H9 (cell line): ENCODE measurements at regions not wholly inside any gene's neighbourhood (a gene's known extent, or its start where the extent isn't known, plus 50 kb on each side); places are given as distances from the start of the nearest gene placed in this dataset.

ENCODE experiments used
- DNase-seq: peaks from one replicate; pipeline ENCODE4 v3.0.0-alpha.2; 2017
- H2AFZ ChIP-seq: one replicate; pipeline ENCODE4 v1.6.1; 2013; ENCODE audit warnings: mild to moderate bottlenecking, low read length, control low read depth, moderate library complexity
- H2AK5ac ChIP-seq: 2 replicates; pipeline ENCODE4 v1.6.1; 2013; ENCODE audit warnings: low read length, control low read depth, mixed read lengths; ENCODE audit not compliant: insufficient read length
- H2BK120ac ChIP-seq: one replicate; pipeline ENCODE4 v1.6.1; 2013; ENCODE audit warnings: low read depth, mild to moderate bottlenecking, low read length, control low read depth, inconsistent platforms; ENCODE audit not compliant: poor library complexity, severe bottlenecking
- H2BK12ac ChIP-seq: 2 replicates; pipeline ENCODE4 v1.6.1; 2013; ENCODE audit warnings: low read length, control low read depth, mixed read lengths, low read depth; ENCODE audit not compliant: insufficient read length
- H2BK15ac ChIP-seq: 2 replicates; pipeline ENCODE4 v1.6.1; 2013; ENCODE audit warnings: low read depth, low read length, control low read depth
- H2BK20ac ChIP-seq: one replicate; pipeline ENCODE4 v1.6.1; 2013; ENCODE audit warnings: low read depth, mild to moderate bottlenecking, low read length, control low read depth, inconsistent platforms; ENCODE audit not compliant: poor library complexity, severe bottlenecking
- H2BK5ac ChIP-seq: 2 replicates; pipeline ENCODE4 v1.6.1; 2013; ENCODE audit warnings: low read length, control low read depth, mixed read lengths; ENCODE audit not compliant: insufficient read length
- H3K14ac ChIP-seq: 2 replicates; pipeline ENCODE4 v1.6.1; 2013; ENCODE audit warnings: low read length, control low read depth; ENCODE audit not compliant: insufficient read depth
- H3K18ac ChIP-seq: 2 replicates; pipeline ENCODE4 v1.6.1; 2013; ENCODE audit warnings: low read depth, mild to moderate bottlenecking, mixed read lengths, low read length, control low read depth; ENCODE audit not compliant: insufficient read length
- H3K23ac ChIP-seq: 2 replicates; pipeline ENCODE4 v1.6.1; 2013; ENCODE audit warnings: low read length, control low read depth, mixed read lengths, low read depth; ENCODE audit not compliant: insufficient read length
- H3K23me2 ChIP-seq: 2 replicates; pipeline ENCODE4 v1.6.1; 2013; ENCODE audit warnings: low read depth, mild to moderate bottlenecking, mixed read lengths, low read length, control low read depth; ENCODE audit not compliant: insufficient read length, poor library complexity, severe bottlenecking
- H3K27ac ChIP-seq: 2 replicates; pipeline ENCODE4 v1.5.1; 2013; ENCODE audit warnings: low read length, control low read depth, mixed read lengths, low read depth; ENCODE audit not compliant: insufficient read length
- H3K27me3 ChIP-seq: 2 replicates; pipeline ENCODE4 v1.6.1; 2013; ENCODE audit warnings: low read length, control low read depth, inconsistent platforms; ENCODE audit not compliant: insufficient read depth
- H3K4ac ChIP-seq: 2 replicates; pipeline ENCODE4 v1.6.1; 2013; ENCODE audit warnings: low read depth, mild to moderate bottlenecking, control low read depth, inconsistent platforms, low read length, moderate library complexity
- H3K4me1 ChIP-seq: 2 replicates; pipeline ENCODE4 v1.6.1; 2013; ENCODE audit warnings: low read length, control low read depth, inconsistent platforms; ENCODE audit not compliant: insufficient read depth
- H3K4me2 ChIP-seq: 2 replicates; pipeline ENCODE4 v1.6.1; 2013; ENCODE audit warnings: low read length, control low read depth, mixed read lengths; ENCODE audit not compliant: insufficient read length, insufficient read depth
- H3K56ac ChIP-seq: 2 replicates; pipeline ENCODE4 v1.6.1; 2013; ENCODE audit warnings: low read depth, mild to moderate bottlenecking, mixed read lengths, low read length, control low read depth; ENCODE audit not compliant: insufficient read length
- H3K79me1 ChIP-seq: 2 replicates; pipeline ENCODE4 v1.6.1; 2013; ENCODE audit warnings: low read depth, mild to moderate bottlenecking, moderate library complexity, low read length, control low read depth, inconsistent platforms; ENCODE audit not compliant: insufficient read depth, poor library complexity, severe bottlenecking
- H3K79me2 ChIP-seq: 2 replicates; pipeline ENCODE4 v1.6.1; 2013; ENCODE audit warnings: low read length, control low read depth, inconsistent platforms; ENCODE audit not compliant: insufficient read depth
- H3K9ac ChIP-seq: 2 replicates; pipeline ENCODE4 v1.6.1; 2013; ENCODE audit warnings: low read length, control low read depth, mixed read lengths; ENCODE audit not compliant: insufficient read length; ENCODE audit errors: extremely low read depth
- H3K9me3 ChIP-seq: one replicate; pipeline ENCODE4 v1.6.1; 2013; ENCODE audit warnings: low read depth, low read length, inconsistent platforms; ENCODE audit not compliant: control insufficient read depth
- H3T11ph ChIP-seq: one replicate; pipeline ENCODE4 v1.6.1; 2013; ENCODE audit warnings: mild to moderate bottlenecking, low read length, control low read depth, inconsistent platforms
- H4K20me1 ChIP-seq: one replicate; pipeline ENCODE4 v1.6.1; 2013; ENCODE audit not compliant: control insufficient read depth, insufficient read length, insufficient read depth
- H4K5ac ChIP-seq: 2 replicates; pipeline ENCODE4 v1.6.1; 2013; ENCODE audit warnings: low read depth, mild to moderate bottlenecking, mixed read lengths, low read length, control low read depth; ENCODE audit not compliant: insufficient read length
- H4K8ac ChIP-seq: replicated peaks from 2 replicates; pipeline ENCODE4 v1.6.1; 2013; ENCODE audit warnings: low read length, control low read depth, mixed read lengths, low read depth; ENCODE audit not compliant: insufficient read length
- H4K91ac ChIP-seq: 2 replicates; pipeline ENCODE4 v1.6.1; 2013; ENCODE audit warnings: low read depth, mild to moderate bottlenecking, moderate library complexity, mixed read lengths, low read length, control low read depth; ENCODE audit not compliant: insufficient read length
- H3K27ac Mint-ChIP-seq, 3 experiments: 2 replicates in 2 of 3; 3 replicates in 1 of 3; pipeline ENCODE4 v1.8.0; 2020 to 2021; ENCODE audit warnings: mixed read lengths in 3 of 3, mild to moderate bottlenecking in 1 of 3, moderate library complexity in 1 of 3
- H3K27me3 Mint-ChIP-seq: 2 replicates; pipeline ENCODE4 v1.8.0; 2021; ENCODE audit warnings: low read depth, mild to moderate bottlenecking, moderate library complexity, mixed read lengths
- H3K36me3 Mint-ChIP-seq, 3 experiments: 2 replicates in 2 of 3; 3 replicates in 1 of 3; pipeline ENCODE4 v1.8.0; 2020 to 2021; ENCODE audit warnings: low read depth in 3 of 3, mixed read lengths in 3 of 3; ENCODE audit not compliant: insufficient read depth in 1 of 3
- H3K4me1 Mint-ChIP-seq, 2 experiments: 2 replicates each; pipeline ENCODE4 v1.8.0; 2020; ENCODE audit warnings: mixed read lengths in 2 of 2
- H3K4me3 Mint-ChIP-seq, 2 experiments: 2 replicates in 1 of 2; 3 replicates in 1 of 2; pipeline ENCODE4 v1.8.0; 2020 to 2021; ENCODE audit warnings: mild to moderate bottlenecking in 2 of 2, mixed read lengths in 2 of 2, moderate library complexity in 1 of 2
- H3K9me3 Mint-ChIP-seq, 2 experiments: 2 replicates in 1 of 2; 3 replicates in 1 of 2; pipeline ENCODE4 v1.8.0; 2020; ENCODE audit warnings: mild to moderate bottlenecking in 2 of 2, mixed read lengths in 2 of 2, moderate library complexity in 1 of 2
- CTCF ChIP-seq: fragments of 200-600 bp; sonication (generic); conservative IDR thresholded peaks from 3 replicates; pipeline ENCODE4 v1.8.0; 2021; ENCODE audit warnings: antibody characterized with exemption, mild to moderate bottlenecking
- WGBS: extraction: QIAGEN DNeasy Blood & Tissue Kit; methylation state at CpG from one replicate; pipeline ENCODE4 v1.1.7; 2013; ENCODE audit warnings: missing lambda C conversion rate, low lambda C conversion rate, mixed read lengths; ENCODE audit not compliant: insufficient read length; ENCODE audit errors: extremely low coverage; 5-methylcytosine and 5-hydroxymethylcytosine counted together

- no peaks in the 10 kb centered on the region for H3K79me2 ChIP-seq
- H3K9ac ChIP-seq, result no peak overlapping the region
- no peak overlapping the region for H2BK15ac ChIP-seq
- no peak overlapping the region for H2BK20ac ChIP-seq
- H3K36me3 Mint-ChIP-seq, result no peaks in the 10 kb centered on the region; a peak in 1 of 7 replicates
- H2BK12ac ChIP-seq, result no peak overlapping the region
- H3K56ac ChIP-seq, result no peak overlapping the region
- no peaks in the 10 kb centered on the region for H3K23me2 ChIP-seq
- H3K27me3 ChIP-seq, result no peaks in the 10 kb centered on the region
- H3K14ac ChIP-seq, result no peak overlapping the region
- WGBS, result no CpG with 5 or more reads among the region's 11 CpGs
- H4K20me1 ChIP-seq, result no peaks in the 10 kb centered on the region
- H3K18ac ChIP-seq, result no peak overlapping the region
- no peak overlapping the region for H3T11ph ChIP-seq
- H3K4me3 Mint-ChIP-seq, result no peak overlapping the region
- no peak overlapping the region for H4K91ac ChIP-seq
- peaks cover 15% of the 10 kb centered on the region for H3K27me3 Mint-ChIP-seq
- TF ChIP-seq CTCF, result no peak
- H2BK120ac ChIP-seq, result no peak overlapping the region
- no peak overlapping the region for H3K4ac ChIP-seq
- H3K9me3 ChIP-seq, result no peaks in the 10 kb centered on the region
- no peak overlapping the region for H3K27ac ChIP-seq
- no peak overlapping the region for H4K8ac ChIP-seq
- no peaks in the 10 kb centered on the region for H3K79me1 ChIP-seq
- no peak overlapping the region for H3K27ac Mint-ChIP-seq
- H2AFZ ChIP-seq, result no peak overlapping the region
- H4K5ac ChIP-seq, result no peak overlapping the region
- no peaks in the 10 kb centered on the region for H3K9me3 Mint-ChIP-seq
- H3K4me1 Mint-ChIP-seq, result peaks cover 29 to 38% of the 10 kb centered on the region in 2 experiments
- H3K4me1 ChIP-seq, result peaks cover 2% of the 10 kb centered on the region; the same call in 1 of the 2 replicates
- H3K4me2 ChIP-seq, result no peak overlapping the region
- H3K23ac ChIP-seq, result no peak overlapping the region
- DNase-seq, result no peak
- H2BK5ac ChIP-seq, result no peak overlapping the region
- H2AK5ac ChIP-seq, result no peak overlapping the region
These were observed 140.1 kb upstream of the UNC5B start for GRCh38 chr10:71072131-71072822.
